DMS153 (cell line): ENCODE measurements at regions not wholly inside any gene's neighbourhood (a gene's known extent, or its start where the extent isn't known, plus 50 kb on each side); places are given as distances from the start of the nearest gene placed in this dataset.

ENCODE experiments used
- DNase-seq: peaks from one replicate; lab custom pipeline; 2025; lab: John Stamatoyannopoulos, UW

DNA sequence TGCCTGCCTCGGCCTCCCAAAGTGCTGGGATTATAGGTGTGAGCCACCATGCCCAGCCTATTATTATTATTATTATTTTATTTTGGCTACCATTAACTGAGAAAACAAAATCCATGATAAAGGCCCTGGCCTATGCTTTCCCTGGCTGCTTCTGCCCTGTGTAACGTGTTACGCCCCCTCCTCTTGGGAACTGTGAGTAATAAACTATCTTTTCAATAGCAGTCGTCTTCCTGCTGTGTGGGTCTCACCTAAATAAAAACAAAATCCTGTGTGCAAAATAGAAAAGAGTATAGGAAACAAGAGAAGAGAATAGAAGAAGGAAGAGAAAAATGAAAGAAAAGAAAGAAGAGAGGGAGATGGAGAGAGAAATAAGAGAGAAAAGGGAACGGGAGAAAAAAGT lies 237.0 kb downstream of the MIAT start:
- DNase-seq, result no peak

DNA sequence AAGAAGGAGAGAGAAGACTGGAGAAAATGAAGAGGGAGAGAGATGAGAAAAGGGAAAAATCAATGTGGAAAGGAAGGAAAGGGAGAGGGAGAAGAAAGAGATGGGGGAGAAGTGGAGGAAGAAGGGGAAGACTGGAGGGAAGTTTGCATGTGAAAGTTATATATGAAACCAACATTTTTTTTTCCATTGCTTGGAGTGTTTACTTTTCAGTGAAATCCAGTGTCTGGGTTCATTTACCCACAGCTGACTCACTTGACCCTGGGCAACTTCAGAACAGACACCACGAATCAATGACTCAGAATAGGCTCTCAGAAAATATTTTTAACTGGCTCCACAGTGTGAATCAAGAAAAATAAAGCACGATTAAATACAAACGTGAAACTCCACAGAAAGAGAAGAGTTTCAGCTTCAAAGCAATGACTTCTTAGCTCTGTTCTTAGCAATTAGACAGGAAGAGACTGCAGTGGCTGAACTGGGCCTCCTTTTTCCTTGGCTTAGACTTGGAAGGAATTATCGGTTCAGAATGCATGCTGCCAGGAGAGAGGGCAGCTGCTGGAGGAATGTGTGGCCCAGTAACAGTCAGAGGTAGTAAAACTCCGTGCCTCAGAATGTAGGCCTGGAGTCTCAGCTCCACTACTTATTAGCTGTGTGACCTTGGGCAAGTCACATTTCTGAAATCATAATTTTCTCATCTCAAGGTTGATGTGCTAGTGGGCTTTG lies 237.5 kb downstream of the MIAT start:
- DNase-seq, result peak; percentile 20

DNA sequence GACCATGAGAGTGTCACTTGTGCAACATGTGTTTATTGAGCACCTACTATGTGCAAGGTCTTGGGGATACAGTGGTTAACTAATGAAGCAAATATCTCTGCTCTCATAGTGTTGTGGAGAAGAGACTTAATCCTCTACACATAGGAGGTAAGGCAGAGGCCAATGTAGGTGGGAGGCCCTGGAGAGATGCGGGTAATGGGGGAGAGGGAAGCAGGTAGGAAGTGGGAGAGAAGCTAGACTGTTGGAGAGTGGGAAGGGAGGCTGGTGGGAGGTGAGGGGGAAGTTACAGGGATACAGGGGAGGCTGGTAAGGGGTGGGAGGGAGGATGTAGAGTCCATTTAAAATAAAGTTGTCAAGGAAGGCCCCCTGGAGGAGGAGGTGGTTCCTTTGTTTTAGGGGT lies 240.0 kb downstream of the MIAT start:
- DNase-seq, result no peak

DNA sequence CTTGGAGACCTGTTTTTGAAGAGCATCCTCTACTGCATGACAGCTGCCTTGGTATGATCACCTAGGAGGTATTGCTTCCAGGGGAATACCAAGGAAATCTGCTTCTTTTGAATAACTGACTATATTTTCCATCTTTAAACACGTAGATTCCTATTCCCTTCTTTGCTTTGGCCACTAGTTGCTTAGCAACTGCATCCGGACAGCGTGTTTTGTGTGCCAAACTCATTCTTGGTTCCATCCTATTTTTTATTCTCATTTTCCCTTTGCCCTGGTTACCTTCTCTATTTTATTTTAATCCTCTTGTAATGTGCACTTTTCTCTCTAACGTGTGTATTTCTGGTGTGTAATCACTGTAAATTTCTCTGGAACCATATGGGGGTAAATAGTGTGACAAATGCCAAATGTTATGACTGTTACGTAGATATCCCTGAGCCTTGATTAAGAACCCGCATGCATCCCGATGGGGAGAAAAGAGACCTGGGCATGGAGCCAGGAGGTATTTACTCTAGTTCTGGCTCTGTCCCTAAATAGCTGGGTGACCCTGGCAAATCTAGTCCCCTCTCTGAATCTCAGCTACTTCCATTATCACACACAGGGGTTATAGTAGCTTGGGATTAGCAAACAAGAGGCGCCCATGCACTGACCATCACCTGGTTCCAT lies 241.7 kb downstream of the MIAT start:
- peak; percentile 48 for DNase-seq

DNA sequence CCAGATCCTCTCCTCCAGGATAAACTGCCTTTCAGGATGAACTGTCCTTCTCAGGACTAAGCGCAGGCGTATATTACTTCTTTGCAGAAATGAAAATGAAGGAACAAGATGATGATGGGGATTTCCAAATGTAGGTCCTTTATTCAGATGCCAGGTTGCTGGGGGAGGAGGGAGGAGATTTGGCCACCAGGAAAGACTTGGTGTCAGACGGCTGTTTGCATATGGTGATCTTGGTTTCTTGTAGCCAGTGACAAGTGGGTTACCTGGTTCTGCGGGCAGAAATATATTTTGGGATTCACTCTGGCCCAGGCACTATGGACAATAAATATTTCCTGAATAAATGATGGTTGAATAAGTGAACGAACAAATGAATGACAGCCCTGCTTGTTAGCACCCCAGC lies 243.4 kb downstream of the MIAT start:
- DNase-seq, result no peak

DNA sequence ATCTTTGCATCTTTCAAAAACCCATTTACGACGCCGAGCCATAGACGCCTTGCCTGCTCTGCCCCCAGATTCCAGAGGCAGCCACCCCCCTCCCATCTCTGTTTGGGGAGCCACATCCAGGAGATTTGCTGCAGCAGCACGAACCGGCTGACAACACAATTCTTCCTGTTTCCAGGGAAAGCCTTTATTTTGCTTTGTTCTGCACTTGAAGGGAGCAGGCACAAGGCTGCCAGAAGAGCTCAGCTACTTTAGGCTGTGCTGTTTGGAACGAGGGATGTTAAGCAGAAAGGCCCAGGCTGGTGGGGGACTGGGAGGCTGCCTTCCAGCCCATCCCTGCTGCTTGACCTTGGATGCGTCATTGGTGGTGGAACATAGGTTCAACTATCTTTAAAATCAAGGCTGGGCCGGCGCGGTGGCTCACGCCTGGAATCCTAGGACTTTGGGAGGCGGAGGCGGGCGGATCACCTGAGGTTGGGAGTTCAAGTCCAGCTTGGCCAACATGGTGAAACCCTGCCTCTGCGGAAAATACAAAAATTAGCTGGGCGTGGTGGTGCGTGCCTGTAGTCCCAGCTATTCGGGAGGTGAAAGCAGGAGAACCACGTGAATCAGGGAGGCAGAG lies 243.9 kb downstream of the MIAT start:
- DNase-seq, result no peak

DNA sequence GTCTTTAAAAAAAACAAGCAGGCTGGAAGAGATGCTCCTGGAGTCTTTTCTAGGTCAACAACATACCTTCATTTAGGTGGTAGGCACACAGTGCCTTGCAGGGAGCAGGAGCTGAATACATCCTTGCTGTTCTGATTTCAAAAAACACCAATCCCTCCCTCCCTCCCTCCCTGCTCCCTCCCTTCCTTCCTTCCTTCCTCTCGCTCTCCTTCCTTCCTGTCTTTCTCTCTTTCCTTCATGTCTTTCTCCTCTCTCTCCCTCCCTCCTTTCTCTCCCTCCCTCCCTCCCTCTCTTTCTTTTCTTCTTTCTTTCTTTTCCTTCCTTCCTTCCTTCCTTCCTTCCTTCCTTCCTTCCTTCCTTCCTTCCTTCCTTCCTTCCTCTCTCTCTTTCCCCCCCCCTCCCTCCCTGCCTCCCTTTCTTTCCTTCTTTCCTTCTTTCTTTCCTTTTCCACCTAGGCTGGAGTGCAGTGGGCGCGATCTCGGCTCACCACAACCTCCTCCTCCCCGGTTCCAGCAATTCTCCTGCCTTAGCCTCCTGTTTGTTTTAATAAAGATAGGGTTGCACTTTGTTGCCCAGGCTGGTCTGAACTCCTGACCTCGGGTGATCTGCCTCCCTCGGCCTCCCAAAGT lies 245.1 kb downstream of the MIAT start:
- DNase-seq, result no peak

DNA sequence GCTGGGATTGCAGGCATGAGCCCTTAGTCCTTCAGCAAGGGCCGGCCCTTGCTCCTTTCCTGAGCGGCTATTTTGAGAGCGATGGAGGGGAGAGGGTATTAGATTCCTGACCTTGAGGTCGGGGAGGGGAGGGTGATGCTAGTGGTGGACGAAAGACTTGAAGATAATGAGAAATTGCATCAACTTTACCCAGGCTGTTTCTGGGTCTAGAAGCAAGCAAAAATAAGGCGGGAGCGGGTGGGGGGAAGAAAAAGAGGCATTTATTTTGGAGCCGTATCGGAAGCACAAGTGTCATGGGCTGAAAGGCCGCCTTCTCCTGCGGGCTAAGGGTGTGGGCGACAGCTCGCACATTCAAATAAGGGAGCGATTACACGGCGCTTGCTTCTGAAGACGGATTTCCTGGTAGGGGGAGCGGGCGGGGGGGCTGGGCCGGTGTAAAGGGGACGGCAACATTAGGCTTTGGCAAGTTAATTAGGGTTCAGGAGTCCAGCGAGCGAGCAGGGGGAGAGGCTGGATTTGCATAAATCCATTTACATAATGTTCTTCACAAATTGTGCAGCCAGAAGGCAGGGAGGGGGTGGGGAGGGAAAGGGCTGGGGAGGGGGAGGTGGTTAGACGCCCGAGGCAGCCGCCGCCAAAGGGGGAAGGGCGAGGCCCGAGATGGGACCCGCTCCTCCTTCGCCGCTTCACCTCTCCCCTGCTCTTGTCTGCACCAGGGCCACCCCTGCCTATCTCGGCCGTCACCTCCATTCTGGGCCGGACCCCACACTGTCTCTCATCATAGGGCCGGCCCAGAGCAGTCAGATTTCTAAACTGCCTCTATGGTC lies 245.9 kb downstream of the MIAT start:
- DNase-seq, result no peak

DNA sequence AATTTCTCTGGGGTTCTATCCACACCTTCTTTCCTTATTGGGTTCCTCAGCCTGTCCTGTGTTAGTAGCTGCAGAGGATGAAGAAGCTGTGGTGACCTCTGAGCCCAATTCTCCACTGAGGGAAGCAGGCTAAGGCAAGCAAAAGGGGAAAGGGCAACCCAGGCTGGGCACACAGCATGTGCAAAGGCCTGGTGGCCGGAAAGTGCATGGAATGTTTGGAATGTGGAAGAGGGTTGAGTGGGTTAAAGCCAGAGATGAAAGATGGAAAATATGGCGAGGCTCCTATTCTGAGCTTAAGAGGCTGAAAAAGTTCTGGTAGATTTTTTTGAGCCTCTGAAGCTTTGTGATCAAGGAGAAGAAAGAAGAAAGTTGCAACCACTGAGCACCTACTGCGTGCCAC lies 247.1 kb downstream of the MIAT start:
- no peak for DNase-seq

DNA sequence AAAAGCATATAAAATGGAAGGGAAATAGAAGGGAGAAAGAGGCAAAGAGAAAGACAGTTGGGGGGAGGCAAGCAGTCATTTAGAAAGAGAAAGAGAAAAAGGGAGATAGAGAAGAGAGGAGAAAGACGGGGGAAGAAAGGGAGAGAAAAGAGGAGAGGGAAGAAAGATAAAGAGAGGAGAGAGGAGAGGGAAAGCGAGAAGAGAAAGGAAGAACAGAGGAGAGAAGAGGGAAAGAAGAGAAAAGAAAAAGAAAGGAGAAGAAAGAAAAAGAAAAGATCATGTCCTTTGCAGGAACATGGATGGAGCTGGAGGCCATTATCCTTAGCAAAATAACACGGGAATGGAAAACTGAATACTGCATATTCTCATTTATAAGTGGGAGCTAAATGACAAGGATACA lies 247.7 kb downstream of the MIAT start:
- DNase-seq, result no peak

DNA sequence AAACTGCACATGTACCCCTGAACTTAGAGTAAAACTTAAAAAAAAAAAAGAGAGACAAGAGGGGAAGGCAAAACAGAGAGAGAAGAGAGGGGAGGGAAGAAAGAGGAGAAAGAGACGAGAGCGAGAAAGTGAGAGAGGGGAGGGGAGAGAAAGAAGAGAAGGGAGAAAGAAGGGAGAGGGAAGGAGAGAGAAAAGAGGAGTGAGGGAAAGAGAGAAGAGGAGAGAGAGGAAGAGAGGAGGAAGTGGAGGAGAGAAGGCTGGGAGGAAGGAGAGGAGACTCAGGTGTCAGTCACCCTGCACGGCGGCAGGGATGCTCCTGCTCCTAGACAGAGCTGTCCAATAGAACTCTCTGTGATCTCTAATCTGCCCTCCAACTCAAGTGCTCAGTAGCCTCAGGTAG lies 248.3 kb downstream of the MIAT start:
- DNase-seq, result no peak

DNA sequence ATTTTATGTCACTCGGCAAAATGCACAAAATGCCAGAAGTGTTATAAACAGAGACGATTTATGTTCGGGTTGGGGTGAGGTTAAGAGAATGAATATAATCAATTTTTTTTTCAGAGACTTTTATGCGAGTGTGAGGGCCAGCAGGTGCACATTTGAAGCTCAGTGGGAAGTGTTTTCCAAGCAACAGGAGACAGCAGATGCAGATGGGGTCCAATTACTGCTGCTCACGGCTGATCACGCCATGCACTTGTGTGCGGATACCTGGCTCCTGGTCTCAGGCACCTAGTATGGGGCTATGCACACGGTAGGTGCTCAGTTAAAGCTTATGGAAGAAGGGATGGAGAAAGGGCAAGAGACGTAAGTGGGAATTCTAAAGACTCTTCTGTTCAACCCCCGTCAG lies 249.1 kb downstream of the MIAT start:
- no peak for DNase-seq

DNA sequence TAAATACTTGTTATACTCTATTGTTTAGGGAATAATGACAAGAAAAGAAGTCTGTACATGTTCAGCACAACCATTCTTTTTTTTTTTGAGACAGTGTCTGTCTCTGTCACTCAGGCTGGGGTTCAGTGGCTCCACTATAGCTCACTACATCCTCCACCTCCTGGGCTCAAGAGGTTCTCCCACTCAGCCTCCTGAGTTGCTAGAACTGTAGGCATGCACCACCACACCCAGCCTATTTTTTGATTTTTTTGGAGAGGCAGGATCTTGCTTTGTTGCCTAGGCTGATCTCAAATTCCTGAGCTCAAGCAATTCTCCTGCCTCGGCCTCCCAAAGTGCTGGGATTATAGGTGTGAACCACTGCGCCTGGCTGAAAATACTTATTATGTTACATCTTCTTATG lies 250.0 kb downstream of the MIAT start:
- DNase-seq, result no peak

DNA sequence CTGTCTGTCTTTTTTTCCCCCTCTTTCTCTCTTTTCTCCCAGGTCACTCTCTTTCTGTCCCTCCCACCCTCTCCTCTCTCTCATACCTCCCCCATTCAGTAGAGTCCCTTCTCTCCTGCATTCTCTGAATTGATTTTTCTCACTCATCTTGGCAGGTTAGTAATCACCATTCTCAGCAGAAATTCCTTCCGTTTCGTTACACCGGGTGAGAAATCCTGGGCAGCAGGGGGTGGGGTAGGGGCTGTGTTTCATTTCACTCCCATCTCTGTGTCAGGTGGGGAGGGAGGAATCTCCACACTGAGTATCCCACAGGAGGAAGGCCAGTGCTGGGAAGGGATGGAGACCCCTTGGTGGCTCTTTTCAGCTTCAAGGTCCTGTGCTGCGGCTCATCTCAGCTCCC lies 253.5 kb downstream of the MIAT start:
- DNase-seq, result no peak

DNA sequence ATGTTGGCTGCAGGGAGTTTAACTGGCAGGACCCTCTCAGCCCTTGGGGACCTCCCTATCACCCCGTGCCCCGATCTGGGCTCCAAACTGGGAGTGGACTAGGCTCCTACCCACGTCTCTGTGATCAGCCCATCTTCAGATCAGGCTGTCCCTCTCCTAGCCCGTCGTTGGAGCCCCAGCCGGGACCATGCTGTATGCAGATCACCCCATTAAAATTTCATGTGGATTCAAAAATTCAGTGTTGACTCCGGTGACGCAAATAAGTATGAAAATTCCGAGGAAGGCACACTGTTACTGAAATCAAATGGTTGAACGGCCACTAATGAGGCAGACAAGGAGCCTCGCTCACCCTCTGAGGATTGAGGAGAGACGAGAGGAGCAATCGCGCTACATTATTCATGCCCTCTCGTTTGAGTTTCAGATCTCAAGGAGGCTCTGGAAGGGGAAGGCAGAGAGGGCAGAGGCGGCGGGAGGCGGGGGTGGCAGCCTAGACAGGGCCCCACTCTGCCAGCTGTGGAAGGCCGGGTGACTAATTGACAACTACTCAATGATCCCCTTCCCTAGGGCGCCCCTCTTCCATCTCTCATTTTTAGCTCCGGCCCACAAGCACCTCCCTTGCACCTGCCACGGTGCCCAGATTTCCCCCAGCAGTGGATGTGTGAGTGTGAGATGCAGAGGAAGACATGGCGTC lies 255.4 kb downstream of the MIAT start:
- no peak for DNase-seq

DNA sequence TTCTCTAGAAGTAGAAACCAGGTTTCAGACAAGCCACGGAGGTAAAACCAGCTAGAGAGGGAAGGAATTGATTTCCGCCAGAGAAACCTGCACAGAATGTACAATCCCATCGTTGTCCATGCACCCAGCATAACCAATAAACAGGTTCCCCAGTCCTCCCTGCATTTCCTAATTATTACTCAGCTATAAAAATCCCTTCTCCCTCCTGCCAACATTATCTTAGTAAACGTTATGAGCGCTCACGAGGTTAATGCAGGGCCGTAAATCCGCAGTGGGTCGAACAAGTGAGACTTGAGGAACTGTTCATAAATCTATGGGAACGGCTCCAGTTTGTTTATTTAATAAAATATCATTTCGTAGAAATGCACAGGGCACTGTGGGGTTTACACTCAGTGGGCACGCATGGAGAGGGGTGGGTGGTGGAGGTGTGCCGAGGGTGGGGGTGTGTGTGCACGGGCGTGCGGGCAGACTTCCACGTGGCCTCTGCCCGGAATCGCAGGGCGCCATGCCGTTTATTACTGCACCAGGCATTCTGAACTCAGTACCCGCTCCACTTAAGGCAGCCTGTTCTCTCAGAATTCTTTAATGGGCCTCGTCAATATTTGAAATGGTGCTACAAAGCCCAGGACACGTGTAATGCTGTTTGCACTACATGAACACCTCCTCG lies 257.3 kb downstream of the MIAT start:
- DNase-seq, result no peak

DNA sequence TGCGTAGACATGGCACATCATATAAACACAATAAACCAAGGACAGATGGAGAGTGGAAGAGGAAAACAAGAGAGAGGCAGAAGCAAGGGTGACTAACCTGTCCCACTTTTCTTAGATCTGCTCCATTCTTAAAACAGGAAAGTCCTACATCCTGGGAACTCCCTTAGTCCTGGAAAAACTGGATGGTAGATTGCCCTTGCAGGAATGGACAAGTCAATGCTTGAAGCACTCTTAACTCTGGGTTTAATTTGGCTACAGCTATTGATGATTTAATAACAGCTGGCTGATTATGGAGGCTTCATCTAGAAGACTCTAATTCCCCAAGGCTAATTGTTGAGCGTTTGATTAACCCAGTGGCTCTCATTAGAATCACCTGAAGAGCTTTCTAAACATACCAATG lies 258.8 kb downstream of the MIAT start:
- no peak for DNase-seq

DNA sequence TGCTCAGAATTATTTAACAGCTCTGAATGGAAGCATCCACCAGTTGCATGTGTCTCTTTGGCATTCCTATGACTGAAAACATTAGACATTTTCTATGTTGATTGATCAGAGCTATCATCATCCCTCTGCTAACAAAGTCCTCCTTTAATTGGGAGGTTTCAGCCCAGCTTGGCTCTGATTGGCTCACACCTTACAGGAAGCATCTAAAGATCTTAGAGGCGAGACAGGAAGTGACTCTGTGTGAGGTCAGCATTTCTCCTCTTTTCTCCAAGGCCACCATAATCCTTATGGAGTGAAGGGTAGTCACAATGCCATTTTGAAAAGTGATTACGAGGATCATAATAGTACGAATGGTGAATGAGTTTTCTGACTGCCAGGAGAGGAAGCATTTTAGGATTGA lies 260.8 kb downstream of the MIAT start:
- DNase-seq, result no peak

DNA sequence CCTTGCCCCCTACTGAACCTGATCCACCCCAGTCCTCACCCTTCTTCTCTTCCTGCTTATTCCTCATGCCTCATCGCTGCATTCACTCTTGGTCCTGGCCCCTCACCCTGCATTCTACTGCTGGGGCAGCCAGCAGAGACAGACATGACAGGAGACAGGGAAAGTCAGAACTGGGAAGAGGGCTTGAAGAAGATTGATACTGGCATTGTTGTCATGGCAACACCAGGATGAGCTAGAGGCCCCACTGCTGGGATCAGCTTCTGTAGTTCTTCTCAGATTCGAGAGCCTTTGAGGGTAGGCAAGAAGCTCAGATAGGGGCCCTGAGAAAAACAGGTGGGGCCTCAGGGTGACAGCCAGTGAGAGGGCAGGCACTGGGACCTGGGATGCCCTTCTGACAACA lies 264.3 kb downstream of the MIAT start:
- no peak for DNase-seq

DNA sequence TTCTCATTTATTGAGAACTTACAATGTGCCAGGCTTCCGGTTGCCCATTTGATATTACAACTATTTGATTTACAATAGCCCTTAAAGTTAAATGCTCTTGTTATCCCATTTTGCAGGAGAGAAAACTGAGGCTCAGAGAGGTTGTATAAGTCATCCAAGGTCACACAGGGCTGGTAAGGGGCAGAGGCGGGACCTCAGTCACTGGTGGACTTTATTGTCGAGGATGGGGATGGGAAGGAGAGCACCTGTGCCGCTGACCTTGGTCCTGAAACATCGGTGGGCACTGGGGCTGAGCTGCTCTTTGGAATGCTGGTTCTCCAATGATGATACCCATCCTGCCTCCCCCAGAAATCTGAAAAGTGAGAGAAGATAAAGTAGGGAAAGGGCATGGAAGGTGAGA lies 265.4 kb downstream of the MIAT start:
- no peak for DNase-seq

DNA sequence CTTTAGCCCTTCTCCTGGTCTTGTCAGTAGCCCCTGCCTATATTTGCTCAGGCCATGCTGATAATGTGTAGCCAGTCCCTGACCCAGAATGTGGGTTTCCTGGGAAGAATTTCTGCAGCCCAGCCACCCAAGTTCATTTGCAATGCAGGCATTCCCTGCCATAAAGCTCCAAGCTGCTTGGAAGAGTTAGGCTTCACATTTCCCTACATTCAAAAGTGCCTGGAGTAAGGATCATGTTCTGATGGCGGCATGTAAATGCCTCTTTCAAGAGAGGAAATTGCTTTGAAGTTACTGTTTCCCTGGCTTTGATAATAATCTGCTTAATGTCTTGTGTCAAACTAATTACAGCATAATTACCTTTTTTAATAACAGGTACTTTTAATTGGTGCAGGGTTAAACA lies 266.1 kb downstream of the MIAT start:
- no peak for DNase-seq
